GM19468 (cell line): ENCODE measurements at regions not wholly inside any gene's neighbourhood (a gene's known extent, or its start where the extent isn't known, plus 50 kb on each side); places are given as distances from the start of the nearest gene placed in this dataset.

ENCODE experiments used
- ATAC-seq: cut with Tn5 transposase; IDR thresholded peaks from one replicate; pipeline ENCODE4 v1.9.1; 2021; ENCODE audit warnings: mild to moderate bottlenecking, moderate library complexity, moderate number of reproducible peaks; ENCODE audit not compliant: unreplicated experiment; ENCODE audit errors: extremely low read depth

DNA sequence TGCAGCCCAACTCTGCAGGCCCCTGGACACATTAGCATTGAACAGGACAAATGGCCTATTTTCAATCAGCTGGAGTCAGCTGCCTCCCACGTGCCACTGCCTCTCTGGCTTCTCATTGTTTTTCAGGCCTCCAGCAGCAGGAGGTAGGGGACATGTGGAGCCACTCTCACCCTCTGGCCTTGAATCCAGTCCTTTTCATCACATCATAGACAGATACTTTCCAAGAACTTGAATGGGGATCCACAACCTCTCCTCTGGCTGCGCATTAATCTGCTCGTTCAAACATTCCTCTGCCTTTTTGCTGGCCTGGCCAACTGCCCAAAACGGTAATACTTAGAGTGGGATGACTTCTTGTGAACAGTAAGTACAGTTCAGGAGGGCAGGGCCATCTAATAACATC, 592.3 kb downstream of the PKHD1 start:
- ATAC-seq = no peak

GRCh38 chr6:51495610-51496396, 591.6 kb downstream of the PKHD1 start:
- no peak for ATAC-seq

- ATAC-seq = no peak
Measured at GRCh38 chr6:51502996-51503395, 584.4 kb downstream of the PKHD1 start.

DNA sequence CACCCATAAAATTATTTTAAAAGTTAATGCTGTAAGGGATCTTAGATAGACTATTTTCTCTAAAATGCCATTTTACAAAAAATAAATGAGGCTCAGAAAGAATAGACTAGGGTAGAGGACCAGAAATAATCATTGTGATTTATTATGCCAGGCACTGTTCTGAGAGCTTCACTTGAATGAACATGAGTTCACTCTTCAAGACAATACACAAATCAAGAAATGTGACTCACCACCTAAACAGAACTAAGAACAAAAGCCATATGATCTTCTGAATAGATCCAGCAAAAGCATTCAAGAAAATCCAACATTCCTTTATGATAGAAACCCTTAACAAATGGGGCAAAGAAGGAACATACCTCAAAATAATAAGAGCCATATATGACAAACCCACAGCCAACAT, 582.0 kb downstream of the PKHD1 start:
- ATAC-seq = no peak

GRCh38 chr6:51509597-51509996, 577.8 kb downstream of the PKHD1 start:
- no peak for ATAC-seq

DNA sequence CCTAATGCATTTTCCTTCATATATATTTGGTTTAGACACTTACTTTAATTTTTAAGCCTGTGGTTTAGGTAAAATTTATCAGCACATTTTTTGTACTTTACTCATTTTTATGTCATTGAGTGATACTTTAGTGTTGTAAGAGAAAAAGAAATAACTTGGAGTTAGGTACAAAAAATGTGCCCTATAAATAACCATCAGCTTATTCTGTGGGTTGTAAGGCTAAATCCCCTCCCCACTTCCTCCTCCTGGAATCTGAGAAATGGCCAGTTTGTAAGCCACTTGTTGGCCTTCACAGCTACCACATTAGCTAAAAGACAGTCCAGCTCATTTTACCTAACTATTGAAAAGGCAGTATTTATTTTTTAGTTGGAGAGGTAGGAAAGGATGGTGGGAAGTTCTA, 576.3 kb downstream of the PKHD1 start:
- no peak for ATAC-seq

DNA sequence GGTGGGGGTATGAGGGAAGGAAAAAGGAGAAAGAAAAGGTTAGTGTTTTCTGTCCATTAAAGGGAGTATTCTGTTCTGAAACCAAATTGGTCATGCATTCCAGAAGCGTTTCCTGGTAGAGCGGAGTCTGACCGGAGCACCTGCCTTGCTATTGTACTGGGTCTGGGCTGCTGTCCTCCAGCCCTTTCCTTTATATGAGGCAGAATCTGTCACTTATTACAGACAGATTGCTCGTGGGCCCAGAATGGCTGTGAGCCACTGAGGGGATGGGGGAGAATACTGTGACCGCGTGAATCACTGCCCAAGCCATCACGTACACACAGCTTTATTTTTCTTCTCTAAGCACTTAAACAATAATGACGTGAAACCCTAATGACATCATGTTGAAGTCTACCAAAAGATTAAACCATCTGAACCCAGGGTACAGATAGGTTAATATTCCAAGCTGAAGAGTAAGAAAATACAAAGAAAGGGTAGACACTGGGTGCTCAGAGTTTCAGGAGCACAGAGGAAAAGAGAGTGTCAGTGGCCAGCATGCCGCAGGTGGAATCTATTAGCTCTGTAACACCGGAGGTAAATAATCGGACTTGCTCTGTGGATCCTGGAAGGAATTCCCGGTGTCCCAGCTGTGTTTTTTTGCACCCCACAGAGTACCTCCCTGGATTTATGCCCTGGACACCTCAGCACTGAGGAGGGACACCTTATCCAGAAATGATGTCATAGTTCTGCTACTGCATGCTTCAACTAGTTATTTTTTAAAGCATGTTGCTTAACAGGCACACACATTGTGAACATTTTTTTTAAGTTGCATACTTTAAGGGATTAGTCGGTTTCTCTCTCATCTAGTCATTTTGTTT, 573.3 kb downstream of the PKHD1 start:
- ATAC-seq = no peak

- ATAC-seq = no peak
Measured at GRCh38 chr6:51514748-51515402, 572.5 kb downstream of the PKHD1 start.

DNA sequence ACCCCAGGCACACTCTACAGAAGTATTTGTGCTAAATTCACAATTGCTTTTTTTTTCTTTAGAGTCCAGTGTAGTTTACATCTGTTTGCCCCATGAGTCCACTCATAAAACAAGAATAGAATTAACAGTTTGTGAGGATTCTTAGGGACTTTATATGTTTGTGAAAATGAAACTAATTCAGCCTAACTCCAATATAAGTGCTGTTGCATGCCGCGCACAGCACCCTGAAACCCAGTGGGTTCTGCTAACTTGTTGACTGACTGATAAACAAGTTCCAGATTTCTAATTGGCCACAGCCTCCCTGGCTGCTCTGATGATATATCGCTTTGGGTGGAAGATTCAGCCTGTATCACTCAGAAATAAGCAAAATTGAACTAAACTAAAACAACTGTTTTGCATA, 561.4 kb downstream of the PKHD1 start:
- no peak for ATAC-seq

DNA sequence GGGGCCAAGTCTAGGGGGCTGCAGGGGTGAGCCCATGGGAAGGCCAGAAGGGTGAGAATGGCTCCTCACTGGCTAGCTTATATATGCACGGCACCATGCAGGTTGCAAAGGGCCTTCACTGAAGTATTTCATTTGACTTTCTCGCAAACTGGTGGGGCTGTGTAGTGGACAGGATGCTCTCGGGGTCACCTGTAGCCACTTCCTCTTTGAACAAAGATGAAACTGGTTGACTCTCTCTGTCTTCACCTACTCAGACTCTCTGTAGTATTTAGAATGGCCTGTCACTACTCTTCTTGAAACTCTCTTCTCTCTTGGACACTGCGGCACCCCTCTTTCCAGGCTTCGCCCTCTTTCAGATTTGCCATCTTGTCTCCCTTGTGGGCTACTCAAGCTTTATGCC, 560.5 kb downstream of the PKHD1 start:
- peak; percentile 29 for ATAC-seq

GRCh38 chr6:51528556-51528955, 558.9 kb downstream of the PKHD1 start:
- ATAC-seq = no peak

DNA sequence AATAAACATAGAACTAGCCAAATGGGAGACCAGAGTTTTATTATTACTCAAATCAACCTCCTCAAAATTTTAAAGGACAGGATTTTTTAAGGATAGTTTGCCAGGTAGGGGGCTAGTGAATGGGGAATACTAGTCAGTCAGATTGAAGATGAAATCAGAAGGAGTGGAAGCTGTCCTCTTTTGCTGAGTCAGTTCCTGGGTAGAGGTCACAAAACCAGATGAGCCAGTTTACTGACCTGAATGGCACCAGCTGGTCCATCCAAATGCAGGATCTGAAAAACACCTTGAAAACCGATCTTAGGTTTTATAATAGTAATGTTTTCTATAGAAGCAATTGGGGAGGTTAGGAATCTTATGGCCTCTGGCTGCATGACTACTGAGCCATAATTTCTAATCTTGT, 558.2 kb downstream of the PKHD1 start:
- no peak for ATAC-seq

DNA sequence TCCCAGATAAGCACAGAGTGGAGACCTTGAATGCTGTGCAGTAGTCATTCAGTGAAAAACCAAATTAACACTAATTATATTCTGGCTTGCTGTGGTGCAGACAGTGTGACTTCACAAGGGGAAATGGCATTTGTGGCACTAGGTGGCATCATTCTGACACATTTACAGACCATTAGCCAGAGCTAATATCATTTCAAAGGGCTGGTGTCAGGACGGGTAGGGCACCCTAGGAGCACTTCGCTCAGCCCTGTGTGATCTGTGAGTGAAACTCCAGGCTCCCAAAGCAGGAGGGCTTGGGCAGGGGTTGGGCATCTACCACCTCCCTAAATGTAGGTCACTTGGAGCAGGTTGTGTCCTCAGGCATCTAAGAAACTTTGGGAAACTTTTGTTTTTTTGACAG, 555.8 kb downstream of the PKHD1 start:
- no peak for ATAC-seq

GRCh38 chr6:51533962-51534361, 553.5 kb downstream of the PKHD1 start:
- no peak for ATAC-seq

DNA sequence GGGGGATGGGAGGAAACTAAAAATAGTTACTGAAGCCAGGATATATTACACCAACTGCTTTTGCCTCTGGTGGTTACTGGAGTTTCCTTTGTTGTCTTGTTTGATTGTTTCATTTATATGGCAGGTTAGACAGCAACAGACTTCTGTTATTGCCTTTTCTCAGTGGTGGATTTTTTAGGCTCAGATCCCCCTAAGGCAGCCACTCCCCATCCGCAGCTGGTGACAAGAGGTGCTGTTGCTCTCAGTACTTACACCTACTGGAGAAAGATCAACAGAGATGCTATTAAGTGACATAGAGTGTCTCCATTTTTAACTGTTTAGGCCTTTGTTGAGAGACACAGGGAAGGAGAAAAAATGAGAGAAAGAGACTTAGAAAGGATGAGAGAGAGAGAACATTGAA, 552.1 kb downstream of the PKHD1 start:
- ATAC-seq = no peak

- no peak for ATAC-seq
Measured at GRCh38 chr6:51536728-51537127, 550.7 kb downstream of the PKHD1 start.

GRCh38 chr6:51541847-51542246, 545.6 kb downstream of the PKHD1 start:
- ATAC-seq = no peak

DNA sequence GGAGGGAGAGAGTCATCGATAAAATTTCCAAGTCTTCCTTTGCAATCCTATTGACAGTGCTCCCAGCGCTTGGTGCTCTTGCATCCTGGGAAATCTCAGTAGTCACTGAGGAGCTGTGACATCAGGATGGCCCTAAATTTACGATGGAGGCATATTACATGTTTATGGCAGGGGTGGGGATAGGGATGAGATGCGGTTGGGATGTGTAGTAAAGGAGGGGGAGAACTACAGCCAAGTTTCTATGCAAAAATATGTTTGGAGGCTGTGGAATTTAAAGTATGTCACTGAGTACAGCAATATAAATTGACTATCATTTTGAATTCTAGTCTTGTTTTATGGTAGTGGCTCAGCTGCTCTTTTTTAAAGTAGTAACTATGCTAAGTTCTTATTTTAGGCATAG, 544.9 kb downstream of the PKHD1 start:
- ATAC-seq = no peak

- ATAC-seq = no peak
Measured at GRCh38 chr6:51550243-51550642, 537.2 kb downstream of the PKHD1 start.

DNA sequence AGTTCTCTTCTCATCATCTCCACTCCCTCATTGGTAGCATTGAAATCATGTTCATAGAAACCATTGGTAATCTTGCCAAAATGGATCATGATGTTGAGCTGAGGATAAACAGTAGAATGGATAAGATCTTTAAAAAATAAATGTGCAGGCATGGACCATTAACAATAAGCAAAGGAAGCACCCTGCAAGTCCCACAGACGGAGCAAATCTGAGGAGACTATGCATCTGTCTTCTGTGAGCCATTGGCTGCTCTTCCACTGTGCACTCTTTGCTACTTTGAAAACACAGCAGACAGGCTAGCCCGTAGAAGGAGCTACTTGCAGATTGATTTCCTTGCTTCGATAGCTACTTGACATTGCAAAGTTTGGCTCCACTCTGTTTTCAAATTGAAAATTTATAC, 535.0 kb downstream of the PKHD1 start:
- no peak for ATAC-seq
